ENCODE measurements at regions not wholly inside any gene's neighbourhood (a gene's known extent, or its start where the extent isn't known, plus 50 kb on each side); places are given as distances from the start of the nearest gene placed in this dataset.

- TF ChIP-seq POLR2A (IDR thresholded peaks at IDR 0.05) = no peak
- no peak for TF ChIP-seq CTCF (IDR thresholded peaks at IDR 0.05)
These were observed 286.8 kb downstream of the SPATA31D1 start for GRCh38 chr9:82275258-82275927.

All from esophagus squamous epithelium (tissue), 4 donors.